Stomach (tissue), 8 donors: ENCODE measurements at regions not wholly inside any gene's neighbourhood (a gene's known extent, or its start where the extent isn't known, plus 50 kb on each side); places are given as distances from the start of the nearest gene placed in this dataset.

Experiments
- DNase-seq, 2 donors: peaks; one replicate each; pipeline versions ENCODE4 v3.0.0 to v3.0.0-alpha.2; 2013 to 2019
- H3K27ac ChIP-seq, 5 donors: fragments of 200-600 bp in 4 of 5; sonication (generic) in 4 of 5; one replicate each; pipeline ENCODE4 v1.5.1; 2013 to 2019; ENCODE audit warnings: mild to moderate bottlenecking in 1 of 5, moderate library complexity in 1 of 5
- H3K27me3 ChIP-seq, 3 donors: fragments of 200-600 bp; sonication (generic); one replicate each; pipeline ENCODE4 v1.5.1; 2017 to 2019; ENCODE audit warnings: mixed run types in 1 of 3
- H3K36me3 ChIP-seq, 4 donors: fragments of 200-600 bp; sonication (generic); 1 replicate in 3 of 4; 2 replicates in 1 of 4; pipeline ENCODE4 v1.5.1; 2016 to 2019
- H3K4me1 ChIP-seq, 4 donors: fragments of 200-600 bp; sonication (generic); one replicate each; pipeline ENCODE4 v1.5.1; 2016 to 2019
- H3K4me3 ChIP-seq, 4 donors: fragments of 200-600 bp; sonication (generic) in 3 of 4; one replicate each; pipeline ENCODE4 v1.5.1; 2016 to 2019; ENCODE audit warnings: mild to moderate bottlenecking in 1 of 4
- H3K9me3 ChIP-seq, 4 donors: fragments of 200-600 bp; sonication (generic); one replicate each; pipeline ENCODE4 v1.5.1; 2016 to 2019
- EP300 ChIP-seq: sonication (generic); formaldehyde crosslinking; IDR thresholded peaks from one replicate; pipeline ENCODE4 v1.6.1; 2017; ENCODE audit warnings: antibody characterized with exemption
- POLR2A ChIP-seq, 4 donors: fragments of 450-650 bp; IDR thresholded peaks; one replicate each; pipeline ENCODE4 v1.6.1; 2016; ENCODE audit warnings: antibody characterized with exemption in 4 of 4, control low read depth in 2 of 4, mild to moderate bottlenecking in 1 of 4, moderate library complexity in 1 of 4
- POLR2AphosphoS5 ChIP-seq, 3 donors: sonication (generic); formaldehyde crosslinking; IDR thresholded peaks; one replicate each; pipeline ENCODE4 v1.6.1; 2016; ENCODE audit warnings: antibody characterized with exemption in 3 of 3
- WGBS, 5 donors: extraction: QIAGEN DNeasy Blood & Tissue Kit in 3 of 5; methylation state at CpG; one replicate each; pipeline versions ENCODE4 v1.1.5 to v1.1.7; 2013 to 2018; 5-methylcytosine and 5-hydroxymethylcytosine counted together
- intact Hi-C: fragments of 100-400 bp; cut with DNase I; formaldehyde crosslinking; loops from one replicate; pipeline ENCODE4 v1.15.1; 2023; ENCODE audit warnings: low total_unique reads
- TF ChIP-seq, protein P1 (sequence below), 7 experiments: fragments of 450-650 bp in 4 of 7; fragments of 200-600 bp in 3 of 7; sonication (generic) in 3 of 7; IDR thresholded peaks; one replicate each; pipeline ENCODE4 v1.5.1; 2016 to 2019; ENCODE audit warnings: antibody characterized with exemption in 7 of 7, control low read depth in 2 of 7, mild to moderate bottlenecking in 1 of 7
- donor health status: healthy with polysubstance abuse.
- donor health status: Bipolar disorder and iron deficiency.
- donor health status: healthy.

DNA sequence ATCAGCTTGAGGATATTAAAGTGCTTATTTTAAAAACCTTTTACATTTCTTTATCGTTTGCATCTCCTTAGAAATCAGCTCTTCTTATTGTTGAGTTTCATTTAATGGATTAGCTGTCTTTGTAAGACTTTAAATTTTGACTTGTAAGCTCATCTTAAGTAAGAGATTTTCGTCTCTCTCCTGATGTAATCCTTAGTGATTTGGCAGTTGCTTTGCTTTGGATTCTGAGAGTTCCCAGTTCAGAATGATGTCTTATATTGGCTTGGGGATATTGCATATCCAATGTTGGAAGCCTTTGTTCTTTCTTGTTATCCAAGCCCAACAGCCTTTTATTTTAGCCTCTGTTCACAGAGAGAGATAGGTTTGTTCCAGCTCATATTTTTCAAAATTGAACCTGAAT lies 212.1 kb downstream of the ARL6IP6 start:
- Histone ChIP-seq H3K9me3 (no peaks in the 10 kb centered on the region), H3K27me3 (no peaks in the 10 kb centered on the region), H3K36me3 (no peaks in the 10 kb centered on the region), H3K27ac (no peak overlapping the region), H3K4me1 (peaks cover 0 to 7% (median 0%) of the 10 kb centered on the region in 4 donors), H3K4me3 (no peak overlapping the region)
- intact Hi-C loops, result no loop called here
- DNase-seq, result peak in 1 of 2 donors; percentile 22
- TF ChIP-seq, protein P1, sequence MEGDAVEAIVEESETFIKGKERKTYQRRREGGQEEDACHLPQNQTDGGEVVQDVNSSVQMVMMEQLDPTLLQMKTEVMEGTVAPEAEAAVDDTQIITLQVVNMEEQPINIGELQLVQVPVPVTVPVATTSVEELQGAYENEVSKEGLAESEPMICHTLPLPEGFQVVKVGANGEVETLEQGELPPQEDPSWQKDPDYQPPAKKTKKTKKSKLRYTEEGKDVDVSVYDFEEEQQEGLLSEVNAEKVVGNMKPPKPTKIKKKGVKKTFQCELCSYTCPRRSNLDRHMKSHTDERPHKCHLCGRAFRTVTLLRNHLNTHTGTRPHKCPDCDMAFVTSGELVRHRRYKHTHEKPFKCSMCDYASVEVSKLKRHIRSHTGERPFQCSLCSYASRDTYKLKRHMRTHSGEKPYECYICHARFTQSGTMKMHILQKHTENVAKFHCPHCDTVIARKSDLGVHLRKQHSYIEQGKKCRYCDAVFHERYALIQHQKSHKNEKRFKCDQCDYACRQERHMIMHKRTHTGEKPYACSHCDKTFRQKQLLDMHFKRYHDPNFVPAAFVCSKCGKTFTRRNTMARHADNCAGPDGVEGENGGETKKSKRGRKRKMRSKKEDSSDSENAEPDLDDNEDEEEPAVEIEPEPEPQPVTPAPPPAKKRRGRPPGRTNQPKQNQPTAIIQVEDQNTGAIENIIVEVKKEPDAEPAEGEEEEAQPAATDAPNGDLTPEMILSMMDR (IDR thresholded peaks at IDR 0.05), result no peak
- TF ChIP-seq POLR2AphosphoS5 (IDR thresholded peaks at IDR 0.05), result no peak
- TF ChIP-seq POLR2A (IDR thresholded peaks at IDR 0.05), result no peak
- 79 to 86% (median 84%) methylated on average over 2 of the region's 2 CpGs for WGBS, 5 donors

DNA sequence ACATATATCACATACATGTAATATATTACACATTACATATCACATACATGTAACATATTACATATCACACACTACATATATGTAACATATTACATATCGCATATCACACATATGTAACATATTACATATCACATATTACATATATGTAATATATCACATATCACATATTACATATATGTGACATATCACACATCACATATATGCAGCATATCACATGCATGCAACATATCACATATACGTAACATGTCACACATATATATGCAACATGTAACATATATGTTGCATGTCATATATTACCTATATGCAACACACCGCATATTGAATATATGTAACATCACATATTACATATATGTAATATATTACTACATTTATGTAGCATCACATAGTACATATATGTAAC lies 211.2 kb downstream of the ARL6IP6 start:
- WGBS, 5 donors, result 75 to 95% (median 94%) methylated on average over 3 of the region's 3 CpGs
- Histone ChIP-seq H3K36me3 (no peaks in the 10 kb centered on the region), H3K9me3 (no peaks in the 10 kb centered on the region), H3K4me3 (no peak overlapping the region), H3K27ac (no peak overlapping the region), H3K4me1 (peaks cover 0 to 7% (median 0%) of the 10 kb centered on the region in 4 donors), H3K27me3 (no peaks in the 10 kb centered on the region)
- intact Hi-C loops, result no loop called here
- DNase-seq, result no peak
- no peak for TF ChIP-seq EP300
- TF ChIP-seq, protein P1 (IDR thresholded peaks at IDR 0.05), result no peak

DNA sequence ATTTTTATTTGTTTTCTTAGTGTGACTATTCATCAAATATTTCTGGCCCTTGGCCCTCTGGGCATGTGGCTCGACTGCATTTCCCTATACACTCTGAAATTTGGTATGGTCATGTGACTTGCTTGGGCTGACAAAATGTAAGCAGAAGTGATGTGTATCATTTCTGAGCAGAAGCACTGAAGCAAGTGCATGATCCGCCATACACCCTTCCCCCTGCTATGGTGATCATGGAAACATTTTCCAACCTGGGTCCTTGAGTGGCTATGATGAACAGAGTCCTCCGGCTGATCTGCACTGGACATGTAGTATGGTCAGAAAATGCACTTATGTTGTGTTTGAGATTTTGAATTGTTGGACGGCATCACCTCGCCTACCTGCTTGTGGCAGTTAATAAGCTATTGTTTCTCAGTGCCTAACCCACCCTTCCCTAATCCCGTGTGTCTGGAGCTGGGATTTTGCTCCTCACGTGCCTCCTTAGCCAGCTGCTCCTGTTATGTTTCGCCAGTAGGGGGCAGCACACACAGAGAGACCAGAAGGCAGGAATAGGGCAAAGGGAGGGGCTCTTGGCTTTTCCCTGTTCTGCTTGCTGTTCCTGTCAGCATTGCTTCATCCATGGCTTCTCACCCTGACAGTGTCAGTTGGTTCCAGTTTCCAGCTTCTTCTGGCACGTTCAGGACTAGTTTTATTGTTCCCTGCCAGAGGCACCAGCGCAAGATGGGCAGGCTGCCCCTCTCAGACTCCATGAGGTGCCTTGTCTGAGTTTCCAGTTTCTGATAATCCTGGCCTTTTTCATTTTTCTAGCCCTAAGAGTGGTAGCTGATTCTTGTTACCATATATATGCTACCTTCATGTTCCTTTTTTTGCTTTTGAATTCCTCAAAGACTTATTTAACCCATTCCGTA lies 207.4 kb downstream of the ARL6IP6 start:
- Histone ChIP-seq H3K9me3 (no peaks in the 10 kb centered on the region), H3K27me3 (no peaks in the 10 kb centered on the region), H3K4me1 (peaks cover 0 to 12% (median 0%) of the 10 kb centered on the region in 4 donors), H3K4me3 (no peak overlapping the region), H3K27ac (no peak overlapping the region), H3K36me3 (no peaks in the 10 kb centered on the region)
- peak; percentile 33 to 73 for DNase-seq
- TF ChIP-seq POLR2A (IDR thresholded peaks at IDR 0.05) (no peak), EP300 (no peak), POLR2AphosphoS5 (IDR thresholded peaks at IDR 0.05) (no peak)
- TF ChIP-seq, protein P1 (IDR thresholded peaks at IDR 0.05), result peak in 5 of 7 experiments; percentile 20 to 50 (median 39)
- intact Hi-C loops, result no loop called here
- 34 to 42% (median 37%) methylated on average over 11 of the region's 11 CpGs for WGBS, 5 donors

DNA sequence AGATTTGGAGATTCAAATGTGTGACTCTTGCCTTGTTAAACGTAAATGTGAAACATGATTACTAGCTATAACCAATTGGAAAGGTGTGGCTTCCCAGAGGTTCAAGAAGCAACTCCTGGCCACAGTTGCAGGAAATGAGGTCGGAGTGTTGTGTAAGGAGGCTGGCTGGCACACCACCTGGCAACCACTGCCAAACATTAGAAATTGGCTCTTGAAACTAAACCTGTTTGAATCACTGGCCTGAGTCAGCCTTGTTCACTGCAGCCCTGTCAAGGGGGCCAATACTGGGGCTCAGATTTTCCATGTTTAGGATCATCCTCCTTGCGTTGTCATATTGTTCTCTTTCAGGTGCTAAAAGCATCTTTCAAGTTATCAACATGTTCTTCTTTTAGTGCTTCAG lies 206.3 kb downstream of the ARL6IP6 start:
- intact Hi-C loops, result no loop called here
- peaks cover 0 to 14% (median 0%) of the 10 kb centered on the region in 4 donors for H3K4me1 ChIP-seq
- DNase-seq, result peak in 1 of 2 donors; percentile 9
- H3K4me3 ChIP-seq, result no peak overlapping the region
- no peaks in the 10 kb centered on the region for H3K27me3 ChIP-seq
- no peaks in the 10 kb centered on the region for H3K36me3 ChIP-seq
- no peaks in the 10 kb centered on the region for H3K9me3 ChIP-seq
- TF ChIP-seq POLR2A (IDR thresholded peaks at IDR 0.05) (no peak), POLR2AphosphoS5 (IDR thresholded peaks at IDR 0.05) (peak in 1 of 3 donors; percentile 30)
- TF ChIP-seq, protein P1 (IDR thresholded peaks at IDR 0.05), result no peak
- 56 to 66% (median 62%) methylated on average over 3 of the region's 3 CpGs for WGBS, 5 donors
- H3K27ac ChIP-seq, result no peak overlapping the region
